Glutamatergic neuron (in vitro differentiated cells): ENCODE measurements at regions not wholly inside any gene's neighbourhood (a gene's known extent, or its start where the extent isn't known, plus 50 kb on each side); places are given as distances from the start of the nearest gene placed in this dataset.

Experiments
- DNase-seq: peaks from one replicate; pipeline ENCODE4 v3.0.0; 2022
- H3K27ac Mint-ChIP-seq: one replicate; pipeline ENCODE4 v1.8.0; 2020; ENCODE audit warnings: mild to moderate bottlenecking, mixed read lengths, inconsistent platforms; ENCODE audit not compliant: unreplicated experiment
- H3K27me3 Mint-ChIP-seq: one replicate; pipeline ENCODE4 v1.8.0; 2020; ENCODE audit warnings: mild to moderate bottlenecking, moderate library complexity, mixed read lengths, inconsistent platforms; ENCODE audit not compliant: unreplicated experiment
- H3K36me3 Mint-ChIP-seq: one replicate; pipeline ENCODE4 v1.8.0; 2020; ENCODE audit warnings: mild to moderate bottlenecking, mixed read lengths, inconsistent platforms; ENCODE audit not compliant: unreplicated experiment
- H3K4me1 Mint-ChIP-seq: one replicate; pipeline ENCODE4 v1.8.0; 2020; ENCODE audit warnings: mild to moderate bottlenecking, low read depth, mixed read lengths, inconsistent platforms; ENCODE audit not compliant: unreplicated experiment
- H3K4me3 Mint-ChIP-seq: one replicate; pipeline ENCODE4 v1.8.0; 2020; ENCODE audit warnings: mild to moderate bottlenecking, mixed read lengths, inconsistent platforms; ENCODE audit not compliant: unreplicated experiment
- H3K9me3 Mint-ChIP-seq: one replicate; pipeline ENCODE4 v1.8.0; 2020; ENCODE audit warnings: mild to moderate bottlenecking, moderate library complexity, mixed read lengths, inconsistent platforms; ENCODE audit not compliant: unreplicated experiment
- TF ChIP-seq, protein P1 (sequence below): fragments of 200-600 bp; sonication (generic); IDR thresholded peaks from one replicate; pipeline ENCODE4 v1.5.0; 2021; ENCODE audit not compliant: partially characterized antibody, unreplicated experiment

DNA sequence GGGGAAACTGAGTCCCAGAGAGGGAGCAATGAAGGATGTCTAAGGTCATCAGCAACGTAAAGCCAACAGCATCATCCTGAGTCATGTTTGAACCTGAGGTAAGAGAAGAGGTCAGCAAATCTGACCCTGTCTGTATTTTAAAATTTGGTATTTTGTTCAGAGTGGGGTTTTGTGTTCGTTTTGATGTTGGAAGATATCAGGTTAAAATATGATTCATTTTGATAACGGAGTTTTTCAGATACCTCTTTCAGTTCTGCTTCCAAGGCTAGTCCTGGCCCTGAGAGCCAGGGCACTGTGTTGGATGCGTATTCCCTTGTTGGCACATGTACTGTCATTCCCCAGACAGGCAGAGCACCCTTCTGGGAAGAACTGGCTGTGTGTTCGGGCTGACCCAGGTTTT lies 291.0 kb downstream of the NSG2 start:
- TF ChIP-seq, protein P1, sequence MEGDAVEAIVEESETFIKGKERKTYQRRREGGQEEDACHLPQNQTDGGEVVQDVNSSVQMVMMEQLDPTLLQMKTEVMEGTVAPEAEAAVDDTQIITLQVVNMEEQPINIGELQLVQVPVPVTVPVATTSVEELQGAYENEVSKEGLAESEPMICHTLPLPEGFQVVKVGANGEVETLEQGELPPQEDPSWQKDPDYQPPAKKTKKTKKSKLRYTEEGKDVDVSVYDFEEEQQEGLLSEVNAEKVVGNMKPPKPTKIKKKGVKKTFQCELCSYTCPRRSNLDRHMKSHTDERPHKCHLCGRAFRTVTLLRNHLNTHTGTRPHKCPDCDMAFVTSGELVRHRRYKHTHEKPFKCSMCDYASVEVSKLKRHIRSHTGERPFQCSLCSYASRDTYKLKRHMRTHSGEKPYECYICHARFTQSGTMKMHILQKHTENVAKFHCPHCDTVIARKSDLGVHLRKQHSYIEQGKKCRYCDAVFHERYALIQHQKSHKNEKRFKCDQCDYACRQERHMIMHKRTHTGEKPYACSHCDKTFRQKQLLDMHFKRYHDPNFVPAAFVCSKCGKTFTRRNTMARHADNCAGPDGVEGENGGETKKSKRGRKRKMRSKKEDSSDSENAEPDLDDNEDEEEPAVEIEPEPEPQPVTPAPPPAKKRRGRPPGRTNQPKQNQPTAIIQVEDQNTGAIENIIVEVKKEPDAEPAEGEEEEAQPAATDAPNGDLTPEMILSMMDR, result no peak
- no peak overlapping the region for H3K4me3 Mint-ChIP-seq
- no peaks in the 10 kb centered on the region for H3K4me1 Mint-ChIP-seq
- H3K27me3 Mint-ChIP-seq, result no peaks in the 10 kb centered on the region
- H3K9me3 Mint-ChIP-seq, result peaks cover 1% of the 10 kb centered on the region
- no peaks in the 10 kb centered on the region for H3K36me3 Mint-ChIP-seq
- DNase-seq, result no peak
- no peak overlapping the region for H3K27ac Mint-ChIP-seq

- Mint-ChIP-seq H3K27me3 (no peaks in the 10 kb centered on the region), H3K4me1 (no peaks in the 10 kb centered on the region), H3K36me3 (no peaks in the 10 kb centered on the region), H3K9me3 (no peaks in the 10 kb centered on the region), H3K4me3 (no peak overlapping the region), H3K27ac (no peak overlapping the region)
- DNase-seq, result no peak
- TF ChIP-seq, protein P1, result no peak
Observed at GRCh38 chr5:174337276-174338184, 292.0 kb downstream of the NSG2 start.

GRCh38 chr5:174338185-174339010 lies 292.9 kb downstream of the NSG2 start:
- no peaks in the 10 kb centered on the region for H3K4me1 Mint-ChIP-seq
- H3K9me3 Mint-ChIP-seq, result no peaks in the 10 kb centered on the region
- no peaks in the 10 kb centered on the region for H3K36me3 Mint-ChIP-seq
- H3K27me3 Mint-ChIP-seq, result no peaks in the 10 kb centered on the region
- no peak for DNase-seq
- TF ChIP-seq, protein P1, result no peak
- H3K4me3 Mint-ChIP-seq, result no peak overlapping the region
- H3K27ac Mint-ChIP-seq, result no peak overlapping the region

DNA sequence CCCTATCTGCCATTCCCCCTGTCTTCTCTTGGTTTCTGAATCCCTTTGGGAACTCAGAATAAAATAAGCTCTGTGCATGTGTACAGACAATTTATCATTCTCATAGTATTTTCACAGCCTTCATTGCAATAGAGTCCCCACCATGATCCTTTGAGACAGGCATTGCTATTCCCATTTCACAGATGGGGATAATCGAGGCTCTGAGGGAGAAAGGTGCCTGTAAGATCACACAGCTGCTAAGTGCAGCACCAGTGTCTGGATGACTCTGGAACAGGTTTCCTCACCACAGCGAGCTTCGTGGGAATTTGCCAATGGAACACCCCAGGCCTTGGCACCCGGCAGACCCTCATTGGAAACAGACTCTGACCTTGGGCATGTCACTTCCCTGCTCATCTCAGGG lies 293.6 kb downstream of the NSG2 start:
- H3K27ac Mint-ChIP-seq, result no peak overlapping the region
- DNase-seq, result no peak
- TF ChIP-seq, protein P1, result no peak
- no peaks in the 10 kb centered on the region for H3K9me3 Mint-ChIP-seq
- H3K36me3 Mint-ChIP-seq, result no peaks in the 10 kb centered on the region
- H3K4me1 Mint-ChIP-seq, result no peaks in the 10 kb centered on the region
- no peaks in the 10 kb centered on the region for H3K27me3 Mint-ChIP-seq
- H3K4me3 Mint-ChIP-seq, result no peak overlapping the region
